NCI-H345 treated with DMSO at 0.1 percent for 48 hours (cell line): ENCODE measurements at regions not wholly inside any gene's neighbourhood (a gene's known extent, or its start where the extent isn't known, plus 50 kb on each side); places are given as distances from the start of the nearest gene placed in this dataset.

ENCODE experiments used
- DNase-seq: peaks from one replicate; lab custom pipeline; 2025; ENCODE audit not compliant: unreplicated experiment; lab: John Stamatoyannopoulos, UW

DNA sequence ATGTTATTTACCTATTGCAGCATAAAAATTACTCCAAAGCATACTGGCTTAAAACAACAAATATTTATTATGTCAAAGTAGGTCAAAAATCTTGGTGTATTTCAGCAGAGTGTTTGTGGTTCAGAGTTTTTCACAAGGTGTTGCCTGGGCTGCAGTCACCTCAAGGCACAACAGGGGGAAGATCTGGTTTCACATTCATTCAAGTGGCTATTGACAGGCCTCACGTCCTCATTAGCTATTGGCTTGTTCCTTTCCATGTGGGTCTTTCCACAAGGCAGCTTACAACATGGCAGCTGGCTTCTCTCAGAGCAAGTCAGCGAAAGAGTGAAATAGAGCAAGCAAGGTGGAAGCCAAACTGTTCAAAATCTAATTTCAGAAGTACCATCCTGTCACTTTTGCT lies 602.9 kb downstream of the OLFM4 start:
- no peak for DNase-seq

DNA sequence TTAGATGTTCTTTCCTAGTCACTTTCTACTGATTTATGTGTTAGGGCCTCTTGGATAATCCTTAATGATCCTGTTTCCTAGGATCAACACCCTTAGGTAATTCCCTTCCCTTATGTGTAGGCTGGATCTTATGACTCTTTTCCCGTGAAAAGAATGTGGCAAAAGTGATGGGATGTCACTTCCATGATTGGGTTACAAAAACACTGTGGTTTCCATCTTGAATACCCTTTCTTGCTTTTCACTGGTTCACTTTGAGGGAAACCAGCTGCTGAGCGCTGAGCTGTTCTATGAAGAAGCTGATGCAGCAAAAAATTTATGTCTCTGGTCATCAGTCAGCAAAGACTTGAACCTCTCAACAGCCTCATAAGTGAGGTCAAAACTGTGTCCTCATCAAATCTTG lies 609.4 kb downstream of the OLFM4 start:
- DNase-seq: no peak

DNA sequence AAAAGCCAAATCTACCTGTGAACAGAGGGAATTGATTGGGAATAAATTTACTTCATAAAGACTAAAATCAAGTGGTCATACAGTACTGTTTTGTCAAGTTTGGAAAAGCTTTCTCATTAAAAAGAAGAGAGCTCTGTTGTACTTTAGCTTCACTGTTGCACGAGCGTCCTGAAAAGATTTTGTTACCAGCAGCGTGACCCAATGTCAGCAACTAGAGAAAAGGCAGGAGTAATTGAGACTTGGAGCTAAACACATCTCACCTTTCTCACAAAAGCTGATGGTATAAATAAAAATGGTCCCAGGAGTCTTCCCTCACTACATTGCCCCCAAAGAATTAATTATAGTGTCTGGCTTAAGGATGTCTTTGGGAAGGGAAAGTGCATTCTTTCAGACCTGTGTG lies 613.7 kb downstream of the OLFM4 start:
- DNase-seq: no peak

DNA sequence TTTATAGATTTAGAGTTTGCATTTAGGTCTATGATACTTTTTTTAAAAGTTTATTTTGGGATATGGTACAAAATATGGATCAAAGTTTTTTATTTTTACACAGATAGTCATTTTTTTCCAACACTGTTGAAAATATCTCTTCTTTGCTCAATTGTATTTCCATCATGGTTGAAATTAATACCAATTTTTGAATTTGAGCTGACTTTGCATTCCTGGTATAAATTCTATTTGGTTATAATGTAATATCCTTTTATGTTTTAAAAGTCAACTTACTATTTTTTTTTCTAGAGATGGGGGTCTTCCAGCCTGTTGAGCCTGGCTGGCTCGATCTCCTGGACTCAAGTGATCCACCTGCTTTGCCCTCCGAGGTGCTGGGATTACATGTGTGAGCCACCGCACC lies 620.1 kb downstream of the OLFM4 start:
- DNase-seq: no peak

DNA sequence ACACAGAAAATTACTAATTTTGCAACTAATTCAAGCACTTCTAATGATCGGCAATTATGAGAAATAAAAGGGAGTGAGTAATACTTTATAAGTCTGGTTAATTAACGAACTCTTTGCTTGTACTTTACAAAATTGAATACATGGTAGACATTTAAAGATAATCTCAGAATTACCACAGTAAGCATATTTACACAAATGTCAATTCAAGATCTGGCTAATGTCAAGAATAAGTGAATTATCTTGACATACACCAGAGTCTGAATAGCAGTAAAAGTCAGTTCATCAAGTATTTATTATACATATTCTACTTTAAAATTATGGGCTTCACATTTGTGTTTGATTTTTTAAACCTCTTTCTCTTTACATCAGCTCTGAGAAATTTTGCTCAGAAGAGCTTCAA lies 643.4 kb downstream of the OLFM4 start:
- no peak for DNase-seq

DNA sequence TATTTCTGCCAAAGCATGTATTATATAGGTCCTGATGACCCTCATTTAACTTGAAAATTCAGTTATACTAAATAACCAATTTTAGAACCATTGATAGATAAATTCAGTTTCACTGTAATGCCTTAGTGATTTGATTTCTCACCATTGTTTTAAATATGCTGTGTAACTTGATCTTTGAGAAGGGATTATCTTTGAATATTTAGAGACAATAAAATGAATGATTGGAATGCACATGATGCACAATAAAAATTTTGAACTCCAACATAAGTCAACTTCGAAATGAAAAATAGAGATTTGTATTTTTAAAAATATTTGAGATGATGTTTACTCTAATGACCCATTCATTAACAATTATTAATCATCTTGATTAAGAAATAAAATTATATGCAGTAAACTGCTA lies 654.5 kb downstream of the OLFM4 start:
- no peak for DNase-seq

DNA sequence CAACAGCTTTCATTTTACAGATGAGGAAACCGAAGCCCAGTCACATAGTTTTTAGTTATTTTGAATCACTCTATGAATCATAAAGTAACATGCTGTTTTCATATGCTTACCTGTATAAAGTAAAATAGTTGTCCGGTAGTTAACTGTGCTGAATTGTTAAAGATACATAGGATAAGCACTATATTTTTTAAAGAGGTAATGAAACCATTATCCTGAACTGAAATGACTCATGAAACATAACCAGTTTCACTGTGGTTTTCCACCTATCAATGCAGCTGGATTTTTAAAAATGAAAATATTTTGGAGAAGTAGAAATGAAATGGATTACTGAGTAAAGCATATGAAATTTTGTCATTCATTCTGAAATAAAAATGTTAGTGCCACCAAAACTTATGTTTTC lies 655.0 kb downstream of the OLFM4 start:
- no peak for DNase-seq

DNA sequence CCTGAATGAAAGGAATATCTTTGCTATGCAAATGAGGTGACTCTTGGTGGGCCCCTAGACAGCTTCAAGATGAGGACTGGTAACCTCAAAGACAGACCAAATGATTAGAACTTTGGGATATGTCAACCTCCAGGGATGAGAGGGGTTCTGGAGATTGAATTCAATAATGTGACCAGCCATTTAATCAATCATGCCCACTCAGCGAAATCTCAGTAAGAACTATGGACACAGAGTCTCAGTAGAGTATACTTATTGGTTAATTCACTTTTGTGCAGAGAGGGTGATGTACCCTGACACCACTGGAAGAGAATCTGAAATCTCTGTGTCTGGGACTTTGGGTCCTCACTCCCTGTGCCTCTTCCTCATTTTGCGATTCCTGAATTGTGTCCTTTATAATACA lies 662.8 kb downstream of the OLFM4 start:
- no peak for DNase-seq

DNA sequence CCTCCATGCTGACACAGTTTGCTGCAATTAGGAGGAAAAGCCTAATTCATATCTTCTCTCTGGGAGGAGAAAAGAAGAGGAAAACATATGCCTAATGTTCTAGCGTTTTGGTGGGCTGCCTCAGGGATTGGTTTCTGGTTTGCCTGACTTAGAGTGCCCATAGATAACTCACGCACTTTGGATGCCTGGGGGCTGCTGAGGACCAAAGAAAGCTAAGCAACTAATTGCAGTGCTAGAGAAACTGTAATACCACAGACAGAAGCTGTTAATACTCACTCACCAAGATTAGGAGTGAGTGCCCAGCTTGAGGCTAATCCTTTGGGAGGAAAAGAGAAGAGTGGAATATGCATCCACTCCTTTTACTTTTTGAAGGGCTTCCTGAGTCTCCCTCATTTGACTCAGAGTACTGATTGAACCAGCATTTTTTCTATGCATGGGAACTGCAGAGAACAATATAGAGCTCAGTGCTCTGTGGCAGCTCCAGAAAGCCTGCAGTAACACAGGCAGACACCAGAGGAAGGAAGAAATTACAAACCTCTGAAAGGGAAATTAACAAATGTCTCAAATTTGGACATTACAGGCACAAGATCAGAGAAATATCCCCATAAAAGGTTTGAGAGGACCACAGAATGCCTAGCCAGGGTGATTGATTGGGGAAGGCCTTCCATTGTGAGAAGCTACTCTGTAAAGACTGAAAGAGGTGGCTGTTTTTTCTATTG lies 666.4 kb downstream of the OLFM4 start:
- no peak for DNase-seq

DNA sequence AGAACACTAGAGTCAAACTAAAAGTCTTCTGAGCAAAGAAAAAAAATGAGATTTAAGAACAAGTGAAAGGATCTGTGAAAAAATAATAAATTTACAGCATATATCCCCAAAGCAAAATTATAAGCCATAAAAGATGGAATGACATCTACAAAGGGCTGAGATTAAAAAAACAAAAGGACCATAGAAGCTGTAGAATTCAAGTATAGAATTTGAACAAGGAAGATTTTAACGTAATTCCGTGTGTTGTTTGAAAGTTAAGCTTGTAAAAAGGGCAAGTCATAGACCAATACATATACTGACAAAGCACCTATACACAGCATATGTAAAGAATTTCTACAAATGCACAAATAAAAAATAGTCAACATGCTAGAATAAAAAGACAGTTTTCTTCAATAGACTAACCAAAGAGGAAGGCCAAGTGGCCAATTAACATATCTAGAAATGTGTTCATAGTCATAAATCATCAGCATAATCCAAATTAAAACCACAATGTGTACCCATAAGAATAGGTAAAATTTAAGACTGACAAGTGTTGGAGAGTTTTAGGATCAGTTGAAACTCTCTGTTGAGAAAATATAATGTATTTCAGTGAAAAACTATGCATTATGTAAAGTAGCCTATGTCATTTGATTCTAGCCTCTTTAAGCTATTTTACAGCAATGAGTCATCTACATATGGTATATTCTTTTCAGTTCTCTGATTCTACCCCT lies 674.9 kb downstream of the OLFM4 start:
- no peak for DNase-seq

DNA sequence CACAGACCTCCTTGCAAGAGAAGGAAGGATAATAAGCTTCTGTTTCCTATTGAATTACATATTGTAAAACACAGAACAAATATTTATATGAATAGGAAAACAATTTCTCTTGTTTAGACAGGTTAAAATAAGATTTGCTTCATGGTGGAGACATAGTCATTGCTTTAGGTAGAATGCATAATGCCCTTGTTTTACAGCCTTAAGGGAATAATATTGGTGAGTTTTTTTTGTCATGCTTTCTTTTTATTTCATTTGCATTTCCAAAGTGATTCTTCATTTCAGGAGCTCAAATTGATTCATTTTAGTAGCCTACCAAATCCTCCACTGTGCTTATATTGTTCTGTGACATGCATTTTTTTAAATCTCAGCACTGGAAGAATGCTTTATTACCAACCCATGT lies 690.7 kb downstream of the OLFM4 start:
- no peak for DNase-seq

DNA sequence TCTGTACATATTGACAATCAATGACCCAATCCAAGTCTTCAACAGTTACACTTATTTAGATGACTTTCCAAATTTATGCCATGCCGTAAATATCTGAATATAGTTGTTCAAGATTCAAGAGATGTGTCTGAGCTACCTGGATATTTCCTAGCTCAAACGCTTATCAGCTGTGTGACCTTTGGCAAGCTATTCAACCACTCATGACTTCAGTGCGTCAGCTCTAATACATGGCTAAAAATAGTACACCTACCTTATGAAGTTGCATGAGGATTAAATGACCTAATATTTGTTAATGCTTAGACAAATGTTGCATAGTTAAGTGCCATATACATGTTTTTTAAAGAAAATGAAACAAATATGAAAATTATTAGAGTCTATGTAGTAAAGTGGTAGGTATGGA lies 704.1 kb downstream of the OLFM4 start:
- no peak for DNase-seq

DNA sequence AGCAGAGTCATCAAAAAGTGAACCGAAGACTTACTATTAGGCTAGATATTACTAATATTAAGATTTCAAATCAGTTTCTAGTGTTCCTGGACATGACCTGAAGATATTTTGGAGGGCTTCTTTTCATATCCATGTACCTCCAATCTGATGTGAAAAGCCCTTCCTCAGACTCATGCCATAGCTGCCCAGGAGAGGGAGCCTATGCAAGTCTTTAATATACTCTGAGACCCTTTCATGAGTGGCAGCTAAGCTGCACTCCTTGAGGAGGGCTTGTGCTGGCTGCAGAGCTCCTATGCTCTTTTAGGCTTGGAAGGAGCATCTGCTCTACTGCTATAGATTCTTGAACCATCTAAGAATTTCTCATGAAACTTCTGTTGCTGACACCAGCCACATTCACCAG lies 715.3 kb downstream of the OLFM4 start:
- no peak for DNase-seq

DNA sequence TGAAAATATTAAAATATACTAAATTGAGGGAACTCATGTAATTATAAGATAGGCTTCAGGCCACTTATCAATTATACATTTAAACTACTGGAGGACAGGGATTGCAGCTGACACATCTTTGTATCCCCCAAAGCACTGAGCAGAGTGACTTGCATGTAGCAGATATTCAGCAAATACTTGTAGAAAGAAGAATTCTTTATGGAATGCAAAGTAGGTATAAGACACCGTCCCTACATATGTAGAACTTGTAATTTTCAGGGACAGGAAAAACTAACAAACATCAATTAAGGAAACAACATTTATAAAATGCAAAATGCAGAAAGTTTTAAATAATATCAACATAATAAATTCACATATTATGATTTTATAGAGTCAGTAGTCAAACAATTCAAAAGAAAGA lies 719.2 kb downstream of the OLFM4 start:
- no peak for DNase-seq

DNA sequence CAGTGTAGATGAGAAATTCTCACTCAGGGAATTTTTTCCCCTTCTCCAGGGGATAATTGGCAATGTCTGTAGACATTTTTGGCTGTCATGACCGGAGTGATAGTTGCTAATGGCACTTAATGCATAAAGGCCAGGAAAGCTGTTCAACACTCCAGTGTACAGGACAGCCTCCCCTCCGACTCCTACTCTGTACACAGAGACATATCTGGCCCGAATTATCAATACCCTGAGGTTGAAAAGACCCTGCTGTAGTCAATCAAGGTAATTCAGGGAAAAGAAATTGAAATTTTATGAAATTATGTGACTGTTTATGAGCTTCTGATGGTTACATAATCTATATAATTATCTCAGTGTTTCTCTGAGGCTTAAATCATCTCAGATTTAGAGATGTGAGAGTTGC lies 720.7 kb downstream of the OLFM4 start:
- no peak for DNase-seq

DNA sequence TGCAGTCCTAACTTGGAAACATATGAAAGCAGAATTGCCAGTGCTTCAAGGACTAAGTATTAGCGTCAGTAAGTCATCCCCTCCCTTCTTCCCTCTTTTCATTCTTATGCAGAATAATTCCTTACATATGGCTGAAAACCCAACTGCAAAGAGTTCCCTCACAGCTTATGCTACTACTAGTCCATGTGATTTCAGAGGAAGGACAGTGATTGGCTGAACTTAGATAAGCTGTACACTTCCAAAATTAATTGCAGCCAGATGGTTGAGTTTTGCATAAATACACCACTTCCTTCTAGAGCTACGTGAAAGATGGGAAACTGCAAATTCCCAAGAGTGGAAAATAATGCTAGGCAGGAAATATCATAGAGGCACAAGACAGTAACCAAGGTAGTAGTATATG lies 730.4 kb downstream of the OLFM4 start:
- DNase-seq: no peak

DNA sequence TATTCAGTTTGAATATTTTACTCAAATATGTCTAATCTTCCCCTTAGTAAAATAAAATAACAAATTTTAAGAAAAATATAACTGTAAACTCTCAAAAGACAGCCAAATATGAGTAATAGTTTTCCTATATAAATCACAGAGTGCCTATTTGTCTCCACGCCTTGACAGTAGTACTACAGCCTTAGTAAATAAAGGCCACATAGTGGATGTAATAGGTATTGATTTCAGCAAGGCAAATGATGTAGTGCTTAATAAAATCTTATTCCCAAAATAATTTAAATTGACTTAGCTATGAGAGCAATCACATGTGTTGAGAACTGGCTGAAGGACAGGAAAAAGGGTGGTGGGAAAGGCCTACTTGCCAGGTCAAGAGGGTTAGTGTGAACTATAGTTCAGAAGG lies 747.2 kb downstream of the OLFM4 start:
- no peak for DNase-seq

DNA sequence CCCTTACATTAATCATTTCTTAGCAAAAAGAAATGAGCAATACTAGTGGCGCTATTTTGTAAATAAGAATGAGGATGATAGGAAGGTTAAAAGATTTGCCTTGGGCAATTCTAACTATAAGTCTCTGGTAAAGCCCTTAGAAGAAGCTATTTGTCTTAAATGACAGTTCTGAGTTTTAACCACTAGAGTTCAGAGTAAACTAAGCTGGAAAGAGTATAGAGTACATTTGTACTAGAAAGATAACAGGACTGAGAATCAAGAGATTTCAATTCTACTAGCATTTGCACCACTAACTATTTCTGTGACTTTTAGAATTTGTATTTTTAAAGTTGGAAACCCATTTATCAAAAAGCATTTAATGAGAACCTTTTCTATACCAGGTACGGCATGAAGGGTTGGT lies 750.3 kb downstream of the OLFM4 start:
- DNase-seq: no peak

DNA sequence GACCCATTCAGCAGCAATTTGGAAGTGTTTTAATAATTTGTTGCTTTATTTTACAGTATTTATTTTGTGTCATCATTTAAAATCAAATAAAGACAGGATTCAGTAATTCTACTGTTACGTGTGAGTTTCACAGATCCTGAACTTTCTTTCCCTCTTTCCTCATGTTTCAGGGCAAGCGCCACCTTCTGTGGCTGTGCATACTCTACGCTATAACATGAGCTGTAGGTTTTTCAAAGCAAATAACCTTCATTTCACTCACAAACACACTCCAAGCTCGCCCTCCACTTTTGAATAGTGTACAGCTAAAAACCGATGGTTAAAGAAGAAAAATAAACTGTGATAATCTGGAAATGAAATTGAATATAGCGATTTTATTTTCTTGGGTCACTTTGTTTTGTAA lies 753.3 kb downstream of the OLFM4 start:
- no peak for DNase-seq

DNA sequence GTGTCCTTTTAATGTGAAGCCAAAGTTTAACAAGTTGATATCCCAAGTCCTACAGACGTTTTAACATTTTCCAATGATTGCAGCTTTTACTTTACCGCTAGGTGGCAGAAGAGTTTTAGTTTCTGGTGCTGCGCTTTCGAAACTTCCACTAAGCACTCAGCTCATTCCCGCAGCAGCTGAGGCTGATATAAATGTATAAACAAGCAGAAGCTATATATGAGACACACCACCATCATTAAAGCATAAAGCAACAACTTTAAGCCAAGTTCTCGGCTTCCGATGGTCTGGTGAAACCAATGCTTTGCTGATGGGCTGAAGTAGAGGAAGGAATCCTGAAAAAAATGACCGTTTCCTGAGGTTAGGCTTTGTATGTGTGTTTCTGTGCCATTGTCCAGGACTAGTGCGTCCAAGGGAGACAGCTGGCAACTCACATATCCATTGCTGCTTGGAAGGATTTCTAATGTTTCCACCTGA lies 753.9 kb downstream of the OLFM4 start:
- DNase-seq: peak; percentile 91

DNA sequence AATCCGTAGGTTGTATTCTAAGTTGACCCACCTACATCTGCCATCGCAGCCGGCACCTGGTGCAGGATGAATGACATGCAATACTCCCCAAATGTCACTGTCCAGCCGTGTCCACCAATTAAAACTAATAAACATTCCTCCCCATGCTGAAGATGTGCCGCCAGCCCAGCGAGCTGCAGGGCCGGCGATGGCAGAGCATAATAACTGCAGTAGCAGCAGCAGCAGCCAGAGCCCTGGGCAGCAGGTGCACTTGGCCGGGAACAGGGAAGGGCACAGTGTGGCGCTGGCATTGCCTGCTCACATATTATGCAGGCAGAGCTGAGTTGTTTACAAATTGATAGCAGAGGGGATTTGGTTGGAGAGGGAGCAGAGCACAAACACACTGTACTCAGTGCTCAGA lies 754.9 kb downstream of the OLFM4 start:
- DNase-seq: peak; percentile 88

DNA sequence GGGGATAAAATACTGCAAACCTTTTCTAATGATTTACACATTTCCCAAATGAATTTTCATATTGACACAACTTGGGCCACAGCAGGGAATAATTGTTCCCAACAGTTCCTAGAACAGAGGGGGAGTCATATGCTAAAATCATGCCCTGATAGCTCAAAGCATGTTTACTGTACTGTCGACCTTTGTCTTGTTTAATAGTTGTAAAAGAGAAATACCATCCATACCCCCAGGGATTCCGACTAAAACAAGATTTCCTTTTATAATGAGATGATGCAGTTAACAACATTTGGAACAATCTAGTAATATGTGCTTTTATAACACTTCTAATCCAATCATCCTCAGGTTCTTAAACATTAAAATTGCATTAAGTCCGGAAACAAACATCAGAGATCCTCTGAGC lies 759.7 kb downstream of the OLFM4 start:
- no peak for DNase-seq

DNA sequence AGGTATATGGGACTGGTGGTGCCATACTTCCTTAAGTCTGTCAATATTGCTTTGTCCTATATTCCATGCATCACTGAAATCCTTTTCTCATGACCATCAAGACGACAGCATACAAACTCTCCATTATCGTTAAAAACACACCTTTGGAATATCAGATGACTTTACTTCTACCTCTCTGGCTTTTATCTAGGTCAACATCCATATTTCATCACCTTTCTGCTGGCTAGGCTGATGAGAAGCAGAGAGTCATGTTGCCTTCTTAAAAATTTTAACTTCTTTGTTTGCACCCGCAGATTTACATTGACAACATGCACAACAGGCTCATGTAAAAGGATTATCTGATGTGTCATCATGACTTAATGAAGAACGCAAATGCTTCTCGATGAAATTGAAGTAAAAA lies 771.4 kb downstream of the OLFM4 start:
- no peak for DNase-seq
